GM06990 (cell line): ENCODE measurements at regions not wholly inside any gene's neighbourhood (a gene's known extent, or its start where the extent isn't known, plus 50 kb on each side); places are given as distances from the start of the nearest gene placed in this dataset.

ENCODE experiments used
- DNase-seq: peaks from one replicate; pipeline ENCODE4 v3.0.0-alpha.2; 2011; ENCODE audit not compliant: insufficient read length; ENCODE audit errors: extremely low read depth
- H3K27me3 ChIP-seq: replicated peaks from 2 replicates; pipeline ENCODE4 v1.6.0; 2011; ENCODE audit warnings: low read length; ENCODE audit not compliant: control insufficient read depth, insufficient read depth
- H3K36me3 ChIP-seq: 2 replicates; pipeline ENCODE4 v1.5.1; 2011; ENCODE audit warnings: low read length; ENCODE audit not compliant: control insufficient read depth, insufficient read depth
- H3K4me3 ChIP-seq: replicated peaks from 2 replicates; pipeline ENCODE4 v1.5.1; 2011; ENCODE audit warnings: low read depth, mild to moderate bottlenecking, control low read depth, low read length
- CTCF ChIP-seq: IDR thresholded peaks from 2 replicates; pipeline ENCODE4 v1.5.1; 2011; ENCODE audit warnings: low read length, control low read depth, mild to moderate bottlenecking, inconsistent platforms; ENCODE audit not compliant: insufficient read depth, poor library complexity, severe bottlenecking

GRCh38 chr10:50992972-50993766 lies 81.1 kb upstream of the PRKG1 start:
- TF ChIP-seq CTCF: no peak
- Histone ChIP-seq H3K4me3 (no peak overlapping the region), H3K27me3 (no peaks in the 10 kb centered on the region; the same call in none of the 2 replicates), H3K36me3 (no peaks in the 10 kb centered on the region)
- no peak for DNase-seq

- no peak for TF ChIP-seq CTCF
- no peaks in the 10 kb centered on the region for H3K36me3 ChIP-seq
- no peak overlapping the region for H3K4me3 ChIP-seq
- H3K27me3 ChIP-seq: no peaks in the 10 kb centered on the region; the same call in none of the 2 replicates
- no peak for DNase-seq
Measured at GRCh38 chr10:50993771-50994251, 80.5 kb upstream of the PRKG1 start.

- TF ChIP-seq CTCF: no peak
- no peaks in the 10 kb centered on the region; the same call in none of the 2 replicates for H3K27me3 ChIP-seq
- H3K36me3 ChIP-seq: no peaks in the 10 kb centered on the region
- H3K4me3 ChIP-seq: no peak overlapping the region
- no peak for DNase-seq
Measured at GRCh38 chr10:50997461-50997860, 76.8 kb upstream of the PRKG1 start.

GRCh38 chr10:50999163-50999562 lies 75.1 kb upstream of the PRKG1 start:
- no peak overlapping the region for H3K4me3 ChIP-seq
- H3K27me3 ChIP-seq: no peaks in the 10 kb centered on the region; the same call in 1 of the 2 replicates
- H3K36me3 ChIP-seq: no peaks in the 10 kb centered on the region
- DNase-seq: no peak
- TF ChIP-seq CTCF: no peak

GRCh38 chr10:51000164-51000563 lies 74.1 kb upstream of the PRKG1 start:
- DNase-seq: no peak
- Histone ChIP-seq H3K4me3 (no peak overlapping the region), H3K27me3 (no peaks in the 10 kb centered on the region; the same call in 1 of the 2 replicates), H3K36me3 (no peaks in the 10 kb centered on the region)
- TF ChIP-seq CTCF: no peak
